Liver (tissue), 3 donors: ENCODE measurements at regions not wholly inside any gene's neighbourhood (a gene's known extent, or its start where the extent isn't known, plus 50 kb on each side); places are given as distances from the start of the nearest gene placed in this dataset.

Source experiments
- CTCF ChIP-seq: fragments of 150-350 bp; IDR thresholded peaks from 2 replicates; pipeline ENCODE4 v1.5.1; 2017; ENCODE audit warnings: improper control_type of control experiment, low read depth, low read length; ENCODE audit not compliant: missing input control
- EGR1 ChIP-seq, 2 donors: IDR thresholded peaks; 2 replicates each; pipeline ENCODE4 v1.6.1; 2016 to 2018; ENCODE audit warnings: antibody characterized with exemption in 2 of 2, low read depth in 2 of 2
- FOXA1 ChIP-seq: IDR thresholded peaks from 2 replicates; pipeline ENCODE4 v1.6.1; 2016; ENCODE audit warnings: antibody characterized with exemption
- JUND ChIP-seq, 2 donors: IDR thresholded peaks; 2 replicates each; pipeline ENCODE4 v1.6.1; 2016; ENCODE audit warnings: antibody characterized with exemption in 2 of 2
- TAF1 ChIP-seq: conservative IDR thresholded peaks from 2 replicates; pipeline ENCODE4 v1.6.1; 2016; ENCODE audit warnings: antibody characterized with exemption, mild to moderate bottlenecking
- YY1 ChIP-seq: IDR thresholded peaks from 2 replicates; pipeline ENCODE4 v1.6.1; 2016; ENCODE audit warnings: antibody characterized with exemption, mild to moderate bottlenecking
- TF ChIP-seq, protein P1 (sequence below): IDR thresholded peaks from 2 replicates; pipeline ENCODE4 v1.6.1; 2016; ENCODE audit warnings: antibody characterized with exemption
- TF ChIP-seq, protein P2 (sequence below): IDR thresholded peaks from 2 replicates; pipeline ENCODE4 v1.6.1; 2016; ENCODE audit warnings: antibody characterized with exemption, mild to moderate bottlenecking
- TF ChIP-seq, protein P3 (sequence below): IDR thresholded peaks from 2 replicates; pipeline ENCODE4 v1.6.1; 2016; ENCODE audit warnings: antibody characterized with exemption
- donor health status: healthy.
- donor health status: healthy.

GRCh38 chr3:167066977-167067786 lies 312.9 kb downstream of the ZBBX start:
- no peak for TF ChIP-seq YY1
- TF ChIP-seq CTCF: no peak
- TF ChIP-seq, protein P1, sequence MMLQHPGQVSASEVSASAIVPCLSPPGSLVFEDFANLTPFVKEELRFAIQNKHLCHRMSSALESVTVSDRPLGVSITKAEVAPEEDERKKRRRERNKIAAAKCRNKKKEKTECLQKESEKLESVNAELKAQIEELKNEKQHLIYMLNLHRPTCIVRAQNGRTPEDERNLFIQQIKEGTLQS: no peak
- TF ChIP-seq, protein P2, sequence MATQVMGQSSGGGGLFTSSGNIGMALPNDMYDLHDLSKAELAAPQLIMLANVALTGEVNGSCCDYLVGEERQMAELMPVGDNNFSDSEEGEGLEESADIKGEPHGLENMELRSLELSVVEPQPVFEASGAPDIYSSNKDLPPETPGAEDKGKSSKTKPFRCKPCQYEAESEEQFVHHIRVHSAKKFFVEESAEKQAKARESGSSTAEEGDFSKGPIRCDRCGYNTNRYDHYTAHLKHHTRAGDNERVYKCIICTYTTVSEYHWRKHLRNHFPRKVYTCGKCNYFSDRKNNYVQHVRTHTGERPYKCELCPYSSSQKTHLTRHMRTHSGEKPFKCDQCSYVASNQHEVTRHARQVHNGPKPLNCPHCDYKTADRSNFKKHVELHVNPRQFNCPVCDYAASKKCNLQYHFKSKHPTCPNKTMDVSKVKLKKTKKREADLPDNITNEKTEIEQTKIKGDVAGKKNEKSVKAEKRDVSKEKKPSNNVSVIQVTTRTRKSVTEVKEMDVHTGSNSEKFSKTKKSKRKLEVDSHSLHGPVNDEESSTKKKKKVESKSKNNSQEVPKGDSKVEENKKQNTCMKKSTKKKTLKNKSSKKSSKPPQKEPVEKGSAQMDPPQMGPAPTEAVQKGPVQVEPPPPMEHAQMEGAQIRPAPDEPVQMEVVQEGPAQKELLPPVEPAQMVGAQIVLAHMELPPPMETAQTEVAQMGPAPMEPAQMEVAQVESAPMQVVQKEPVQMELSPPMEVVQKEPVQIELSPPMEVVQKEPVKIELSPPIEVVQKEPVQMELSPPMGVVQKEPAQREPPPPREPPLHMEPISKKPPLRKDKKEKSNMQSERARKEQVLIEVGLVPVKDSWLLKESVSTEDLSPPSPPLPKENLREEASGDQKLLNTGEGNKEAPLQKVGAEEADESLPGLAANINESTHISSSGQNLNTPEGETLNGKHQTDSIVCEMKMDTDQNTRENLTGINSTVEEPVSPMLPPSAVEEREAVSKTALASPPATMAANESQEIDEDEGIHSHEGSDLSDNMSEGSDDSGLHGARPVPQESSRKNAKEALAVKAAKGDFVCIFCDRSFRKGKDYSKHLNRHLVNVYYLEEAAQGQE: no peak
- TF ChIP-seq TAF1: no peak
- TF ChIP-seq, protein P3, sequence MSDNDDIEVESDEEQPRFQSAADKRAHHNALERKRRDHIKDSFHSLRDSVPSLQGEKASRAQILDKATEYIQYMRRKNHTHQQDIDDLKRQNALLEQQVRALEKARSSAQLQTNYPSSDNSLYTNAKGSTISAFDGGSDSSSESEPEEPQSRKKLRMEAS: no peak
- no peak for TF ChIP-seq FOXA1
- no peak for TF ChIP-seq JUND (IDR thresholded peaks at IDR 0.05)
- no peak for TF ChIP-seq EGR1 (IDR thresholded peaks at IDR 0.05; ENCODE audit: low read depth in 2 of 2)
